Endodermal cell (in vitro differentiated cells): ENCODE measurements at regions not wholly inside any gene's neighbourhood (a gene's known extent, or its start where the extent isn't known, plus 50 kb on each side); places are given as distances from the start of the nearest gene placed in this dataset.

Source experiments
- DNase-seq: peaks from one replicate; pipeline ENCODE4 v3.0.0-alpha.2; 2017
- H3K27ac ChIP-seq: 2 replicates; pipeline ENCODE4 v1.5.1; 2013; ENCODE audit warnings: mild to moderate bottlenecking, low read depth, low read length, moderate library complexity
- H3K27me3 ChIP-seq: 2 replicates; pipeline ENCODE4 v1.6.1; 2013; ENCODE audit warnings: mild to moderate bottlenecking, low read length, moderate library complexity; ENCODE audit not compliant: insufficient read depth, control insufficient read depth, poor library complexity, severe bottlenecking
- H3K36me3 ChIP-seq: 2 replicates; pipeline ENCODE4 v1.7.0; 2013; ENCODE audit warnings: mild to moderate bottlenecking, low read length, moderate library complexity; ENCODE audit not compliant: control insufficient read depth, insufficient read depth
- H3K4me1 ChIP-seq: one replicate; pipeline ENCODE4 v1.7.0; 2013; ENCODE audit warnings: low read length; ENCODE audit not compliant: control insufficient read depth, insufficient read depth
- H3K4me3 ChIP-seq: 2 replicates; pipeline ENCODE4 v1.5.1; 2013; ENCODE audit warnings: mild to moderate bottlenecking, low read length, moderate library complexity
- H3K9ac ChIP-seq: 2 replicates; pipeline ENCODE4 v1.6.1; 2013; ENCODE audit warnings: mild to moderate bottlenecking, low read length, moderate library complexity; ENCODE audit not compliant: poor library complexity, severe bottlenecking; ENCODE audit errors: extremely low read depth
- H3K9me3 ChIP-seq: 2 replicates; pipeline ENCODE4 v1.6.1; 2013; ENCODE audit warnings: mild to moderate bottlenecking, low read length, moderate library complexity; ENCODE audit not compliant: control insufficient read depth
- H3K27ac Mint-ChIP-seq: 2 replicates; pipeline ENCODE4 v1.8.0; 2020; ENCODE audit warnings: mixed read lengths
- H3K27me3 Mint-ChIP-seq: 2 replicates; pipeline ENCODE4 v1.8.0; 2021; ENCODE audit warnings: mild to moderate bottlenecking, mixed read lengths; ENCODE audit not compliant: insufficient read depth
- H3K36me3 Mint-ChIP-seq: 2 replicates; pipeline ENCODE4 v1.8.0; 2020; ENCODE audit warnings: low read depth, mixed read lengths
- H3K4me1 Mint-ChIP-seq: 2 replicates; pipeline ENCODE4 v1.8.0; 2020; ENCODE audit warnings: mixed read lengths
- H3K4me3 Mint-ChIP-seq: 2 replicates; pipeline ENCODE4 v1.8.0; 2020; ENCODE audit warnings: mild to moderate bottlenecking, moderate library complexity, mixed read lengths
- H3K9me3 Mint-ChIP-seq: 2 replicates; pipeline ENCODE4 v1.8.0; 2020; ENCODE audit warnings: mild to moderate bottlenecking, mixed read lengths
- WGBS, 2 experiments: methylation state at CpG; one replicate each; pipeline versions ENCODE4 v1.1.5 to v1.1.7; 2013; ENCODE audit warnings: missing lambda C conversion rate in 2 of 2, mixed read lengths in 1 of 2; ENCODE audit not compliant: insufficient coverage in 1 of 2, insufficient read length in 1 of 2; 5-methylcytosine and 5-hydroxymethylcytosine counted together
- TF ChIP-seq, protein P1 (sequence below): fragments of 200-600 bp; sonication (generic); conservative IDR thresholded peaks from 2 replicates; pipeline ENCODE4 v1.5.0; 2021; ENCODE audit warnings: antibody characterized with exemption, mild to moderate bottlenecking

DNA sequence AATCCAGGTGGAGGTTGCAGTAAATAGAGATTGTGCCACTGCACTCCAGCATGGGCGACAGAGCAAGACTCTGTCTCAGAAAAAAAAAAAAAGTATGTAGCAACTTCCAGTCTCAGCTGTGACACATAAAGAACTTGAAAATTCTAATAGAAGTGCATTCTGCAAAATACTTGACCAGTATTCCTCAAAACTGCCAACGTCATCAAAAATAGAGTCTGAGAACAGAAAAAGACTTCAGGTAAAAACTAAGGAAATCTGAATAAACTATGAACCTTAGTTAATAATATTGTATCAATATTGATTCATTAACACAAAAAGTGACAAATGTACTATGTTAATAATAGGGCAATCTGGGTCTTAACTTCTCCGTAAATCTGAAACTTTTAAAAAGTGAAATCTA lies 76.7 kb upstream of the WDR75 start:
- H3K9me3 Mint-ChIP-seq = no peaks in the 10 kb centered on the region
- no peaks in the 10 kb centered on the region for H3K4me1 Mint-ChIP-seq

DNA sequence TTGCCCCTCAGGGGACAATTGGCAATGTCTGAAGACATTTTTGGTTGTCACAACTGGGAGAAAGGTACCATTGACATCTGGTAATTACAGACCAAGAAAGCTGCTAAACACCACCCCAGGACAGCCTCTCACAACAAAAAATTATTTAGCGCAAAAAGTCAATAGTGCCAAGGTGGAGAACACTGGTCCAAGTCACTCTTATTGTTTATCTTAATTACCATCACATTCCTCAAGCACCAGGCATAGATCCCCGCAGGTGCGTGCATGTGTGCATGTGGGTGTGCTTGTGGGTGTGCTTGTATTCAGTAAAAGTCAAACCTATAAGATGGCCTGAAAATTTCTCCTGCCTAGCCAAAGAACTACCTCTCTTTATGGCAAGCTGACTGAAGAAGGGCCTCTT lies 74.9 kb upstream of the WDR75 start:
- H3K9ac ChIP-seq = no peak overlapping the region
- no peak overlapping the region for H3K27ac ChIP-seq
- H3K36me3 ChIP-seq = no peaks in the 10 kb centered on the region
- DNase-seq = no peak
- H3K27me3 ChIP-seq = no peaks in the 10 kb centered on the region
- TF ChIP-seq, protein P1, sequence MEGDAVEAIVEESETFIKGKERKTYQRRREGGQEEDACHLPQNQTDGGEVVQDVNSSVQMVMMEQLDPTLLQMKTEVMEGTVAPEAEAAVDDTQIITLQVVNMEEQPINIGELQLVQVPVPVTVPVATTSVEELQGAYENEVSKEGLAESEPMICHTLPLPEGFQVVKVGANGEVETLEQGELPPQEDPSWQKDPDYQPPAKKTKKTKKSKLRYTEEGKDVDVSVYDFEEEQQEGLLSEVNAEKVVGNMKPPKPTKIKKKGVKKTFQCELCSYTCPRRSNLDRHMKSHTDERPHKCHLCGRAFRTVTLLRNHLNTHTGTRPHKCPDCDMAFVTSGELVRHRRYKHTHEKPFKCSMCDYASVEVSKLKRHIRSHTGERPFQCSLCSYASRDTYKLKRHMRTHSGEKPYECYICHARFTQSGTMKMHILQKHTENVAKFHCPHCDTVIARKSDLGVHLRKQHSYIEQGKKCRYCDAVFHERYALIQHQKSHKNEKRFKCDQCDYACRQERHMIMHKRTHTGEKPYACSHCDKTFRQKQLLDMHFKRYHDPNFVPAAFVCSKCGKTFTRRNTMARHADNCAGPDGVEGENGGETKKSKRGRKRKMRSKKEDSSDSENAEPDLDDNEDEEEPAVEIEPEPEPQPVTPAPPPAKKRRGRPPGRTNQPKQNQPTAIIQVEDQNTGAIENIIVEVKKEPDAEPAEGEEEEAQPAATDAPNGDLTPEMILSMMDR = no peak
- Mint-ChIP-seq H3K9me3 (no peaks in the 10 kb centered on the region), H3K36me3 (no peaks in the 10 kb centered on the region), H3K4me3 (no peak overlapping the region), H3K27me3 (no peaks in the 10 kb centered on the region), H3K27ac (no peak overlapping the region), H3K4me1 (no peaks in the 10 kb centered on the region)
- 92 to 100% methylated on average over 1 to 3 of the region's 3 CpGs for WGBS, 2 experiments
- H3K4me3 ChIP-seq = no peak overlapping the region
- no peaks in the 10 kb centered on the region for H3K9me3 ChIP-seq
- H3K4me1 ChIP-seq = no peaks in the 10 kb centered on the region

More for the DNA sequence above, 76.7 kb upstream of the WDR75 start:
- Histone ChIP-seq H3K4me3 (no peak overlapping the region), H3K27me3 (no peaks in the 10 kb centered on the region), H3K27ac (no peak overlapping the region), H3K9me3 (no peaks in the 10 kb centered on the region), H3K4me1 (no peaks in the 10 kb centered on the region), H3K36me3 (no peaks in the 10 kb centered on the region), H3K9ac (no peak overlapping the region)
- Mint-ChIP-seq H3K27ac (no peak overlapping the region), H3K4me3 (no peak overlapping the region), H3K27me3 (no peaks in the 10 kb centered on the region), H3K36me3 (no peaks in the 10 kb centered on the region)
- DNase-seq = no peak
- TF ChIP-seq, protein P1 = no peak
- WGBS, 2 experiments = 97 to 100% methylated on average over 1 to 3 of the region's 3 CpGs

DNA sequence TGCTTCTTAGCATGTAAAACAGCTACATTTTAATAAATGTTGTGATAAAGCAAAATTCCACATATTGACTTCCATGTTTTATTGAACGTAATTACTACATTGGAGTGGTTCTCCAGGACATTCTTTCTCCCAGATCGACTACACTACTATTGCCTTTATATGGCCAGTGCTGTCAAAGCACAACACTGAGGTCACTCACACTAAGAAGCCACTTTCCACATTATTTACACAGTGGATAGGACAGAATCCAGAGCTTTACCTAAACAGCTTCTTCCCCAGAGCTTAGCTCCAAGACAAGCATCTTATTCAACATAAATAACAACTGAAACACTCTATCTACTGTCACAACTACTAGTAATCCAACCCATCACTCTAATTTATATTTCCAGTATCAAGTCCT lies 73.9 kb upstream of the WDR75 start:
- no peaks in the 10 kb centered on the region for H3K9me3 ChIP-seq
- WGBS, 2 experiments = 100% methylated on average over 2 of the region's 2 CpGs
- TF ChIP-seq, protein P1 = no peak
- H3K9ac ChIP-seq = no peak overlapping the region
- Mint-ChIP-seq H3K4me1 (no peaks in the 10 kb centered on the region), H3K36me3 (no peaks in the 10 kb centered on the region), H3K4me3 (no peak overlapping the region), H3K9me3 (no peaks in the 10 kb centered on the region), H3K27me3 (no peaks in the 10 kb centered on the region), H3K27ac (no peak overlapping the region)
- no peaks in the 10 kb centered on the region for H3K27me3 ChIP-seq
- no peak overlapping the region for H3K27ac ChIP-seq
- no peak overlapping the region for H3K4me3 ChIP-seq
- DNase-seq = no peak
- no peaks in the 10 kb centered on the region for H3K36me3 ChIP-seq
- H3K4me1 ChIP-seq = no peaks in the 10 kb centered on the region
